ENCODE measurements at regions not wholly inside any gene's neighbourhood (a gene's known extent, or its start where the extent isn't known, plus 50 kb on each side); places are given as distances from the start of the nearest gene placed in this dataset.

GRCh38 chr2:897091-897490 lies 53.6 kb upstream of the SNTG2 start:
- H4K5ac ChIP-seq (ENCODE audit: insufficient read length, low read depth, low read length), result no peak overlapping the region
- peaks cover 15 to 32% of the 10 kb centered on the region in 2 experiments for H3K9me3 ChIP-seq (ENCODE audit: insufficient read depth in 2 of 2, low read depth in 1 of 2, low read length in 1 of 2)
- H3K27me3 ChIP-seq (replicated peaks in 1 of 4; ENCODE audit: control insufficient read depth in 3 of 4, extremely low read depth in 1 of 4, insufficient read depth in 3 of 4, low read length in 3 of 4), result no peaks in the 10 kb centered on the region
- no peaks in the 10 kb centered on the region for H3K79me2 ChIP-seq (ENCODE audit: control insufficient read depth in 1 of 2, insufficient read depth in 2 of 2, low read length in 2 of 2)
- H3K4ac ChIP-seq (replicated peaks; ENCODE audit: insufficient read length, low read depth, low read length), result no peak overlapping the region
- FAIRE-seq (no peak), DNase-seq (ENCODE audit: low read depth in 1 of 2, low spot score in 2 of 2) (no peak)
- no peak overlapping the region for H3K27ac ChIP-seq (ENCODE audit: low read depth, low read length)
- H3K23ac ChIP-seq (ENCODE audit: insufficient read length), result no peak overlapping the region
- no peaks in the 10 kb centered on the region for H4K20me1 ChIP-seq (replicated peaks in 1 of 2; ENCODE audit: control insufficient read depth in 1 of 2, insufficient read depth in 2 of 2, low read length in 2 of 2)
- no peaks in the 10 kb centered on the region for H3K36me3 ChIP-seq (ENCODE audit: control insufficient read depth in 2 of 4, insufficient read depth in 4 of 4, low read length in 3 of 4)
- H2BK5ac ChIP-seq (ENCODE audit: low read depth, low read length), result no peak overlapping the region
- no peak overlapping the region; the same call in 1 of the 2 replicates for H4K8ac ChIP-seq (ENCODE audit: extremely low read depth, insufficient read depth, low read length)
- no peak for TF ChIP-seq BCL11A (IDR thresholded peaks at IDR 0.05; ENCODE audit: low read depth in 2 of 2, low read length in 2 of 2)
- no peak for TF ChIP-seq TEAD4 (IDR thresholded peaks at IDR 0.05; ENCODE audit: low read depth, low read length)
- TF ChIP-seq RAD21 (IDR thresholded peaks at IDR 0.05 in 1 of 2, conservative IDR thresholded peaks at IDR 0.05 in 1 of 2; ENCODE audit: low read depth in 2 of 2, low read length in 2 of 2), result no peak
- no peak for TF ChIP-seq CHD1 (IDR thresholded peaks at IDR 0.05; ENCODE audit: low read depth, low read length)
- TF ChIP-seq POLR2A (IDR thresholded peaks at IDR 0.05; ENCODE audit: control extremely low read depth in 1 of 2, low read depth in 2 of 2, low read length in 2 of 2), result no peak
- TF ChIP-seq TAF7 (optimal IDR thresholded peaks at IDR 0.05; ENCODE audit: borderline replicate concordance, low read depth, low read length), result no peak
- no peak for TF ChIP-seq ZNF274 (IDR thresholded peaks at IDR 0.05; ENCODE audit: borderline replicate concordance, extremely low read depth, low read length)
- no peak for TF ChIP-seq HDAC6 (IDR thresholded peaks at IDR 0.05; ENCODE audit: low read depth, low read length)
- TF ChIP-seq CBX5 (IDR thresholded peaks at IDR 0.05; ENCODE audit: low read depth, low read length), result no peak
- no peak for TF ChIP-seq SAP30 (IDR thresholded peaks at IDR 0.05; ENCODE audit: insufficient read depth, insufficient replicate concordance, low read length)
- no peak for TF ChIP-seq SIX5 (IDR thresholded peaks at IDR 0.05; ENCODE audit: low read depth, low read length)
- no peak overlapping the region for H2BK15ac ChIP-seq (ENCODE audit: low read length)
- H3K79me1 ChIP-seq (ENCODE audit: low read depth, low read length), result no peaks in the 10 kb centered on the region
- ChIA-PET POLR2A (ENCODE audit: partially characterized antibody) (no interaction called here), CTCF (ENCODE audit: partially characterized antibody) (interaction anchor here (0.8 to 3.0 kb wide), 8 partner anchors 9 to 181 kb away, joined by 3 to 14 read pairs (median 4); no protein-coding TSS in a partner anchor)
- H4K91ac ChIP-seq (replicated peaks; ENCODE audit: insufficient read length, low read length), result no peak overlapping the region
- peaks cover 0 to 14% (median 8%) of the 10 kb centered on the region in 4 experiments; a peak in 5 of 7 replicates for H3K4me1 ChIP-seq (replicated peaks in 1 of 4; ENCODE audit: control insufficient read depth in 3 of 4, insufficient read depth in 4 of 4, low read length in 3 of 4)
- H3K4me3 ChIP-seq (ENCODE audit: extremely low read depth in 1 of 4, insufficient read depth in 2 of 4, low read depth in 3 of 4, low read length in 4 of 4), result no peak overlapping the region
- no peak overlapping the region for H2BK20ac ChIP-seq (ENCODE audit: low read length)
- H3K23me2 ChIP-seq (ENCODE audit: low read depth, low read length), result no peaks in the 10 kb centered on the region
- no peak overlapping the region for H2AFZ ChIP-seq (ENCODE audit: low read length)
- H2BK12ac ChIP-seq (ENCODE audit: low read depth, low read length), result no peak overlapping the region
- no peak overlapping the region for H3K4me2 ChIP-seq (ENCODE audit: insufficient read depth in 1 of 2, low read depth in 2 of 2, low read length in 2 of 2)
- no peak overlapping the region for H3K9ac ChIP-seq (replicated peaks in 1 of 4; ENCODE audit: extremely low read depth in 1 of 4, low read depth in 3 of 4, low read length in 3 of 4)
- no peak overlapping the region for H3K14ac ChIP-seq (ENCODE audit: insufficient read length)
- WGBS, 2 experiments (ENCODE audit: extremely low coverage in 1 of 2, insufficient coverage in 1 of 2, insufficient read length in 1 of 2, insufficient replicate concordance in 2 of 2, low coverage in 1 of 2, low lambda C conversion rate in 2 of 2, missing lambda C conversion rate in 1 of 2), result 100% methylated on average over 2 of the region's 2 CpGs; no CpG with 5 or more reads in 1 of the 2 experiments
- H3K18ac ChIP-seq (ENCODE audit: extremely low read depth, low read length), result no peak overlapping the region
- H3K56ac ChIP-seq (replicated peaks; ENCODE audit: insufficient read length, low read depth, low read length), result no peak overlapping the region
- H2AK5ac ChIP-seq (ENCODE audit: low read depth, low read length), result no peak overlapping the region
- H2BK120ac ChIP-seq (replicated peaks; ENCODE audit: low read depth, low read length), result no peak overlapping the region
